H1 (cell line): ENCODE measurements at regions not wholly inside any gene's neighbourhood (a gene's known extent, or its start where the extent isn't known, plus 50 kb on each side); places are given as distances from the start of the nearest gene placed in this dataset.

Experiments used
- CTCF ChIA-PET: fragments of 300-600 bp; sonication (Branson Sonifier 250); formaldehyde crosslinking; loops from one replicate; lab custom pipeline; 2021; ENCODE audit not compliant: partially characterized antibody; lab: Charles Lee
- POLR2A ChIA-PET: fragments of 300-600 bp; sonication (Branson Sonifier 250); formaldehyde crosslinking; loops from one replicate; lab custom pipeline; 2021; ENCODE audit warnings: inconsistent platforms; ENCODE audit not compliant: partially characterized antibody; lab: Charles Lee
- DNase-seq, 2 experiments: peaks; one replicate each; pipeline versions ENCODE4 v3.0.0 to v3.0.0-alpha.2; 2010 to 2022; ENCODE audit warnings: low spot score in 2 of 2, low read depth in 1 of 2, mixed read lengths in 1 of 2
- FAIRE-seq: peaks from 2 replicates; lab custom pipeline; 2011; peaks lifted over from hg19 to GRCh38; lab: Jason Lieb, UNC
- H2AFZ ChIP-seq: 2 replicates; pipeline ENCODE4 v1.8.1; 2012; ENCODE audit warnings: low read length, inconsistent platforms
- H2AK5ac ChIP-seq: 2 replicates; pipeline ENCODE4 v1.6.1; 2013; ENCODE audit warnings: low read depth, low read length
- H2BK120ac ChIP-seq: replicated peaks from 2 replicates; pipeline ENCODE3; 2013; ENCODE audit warnings: low read depth, low read length, inconsistent platforms
- H2BK12ac ChIP-seq: 2 replicates; pipeline ENCODE4 v1.6.1; 2013; ENCODE audit warnings: low read depth, low read length
- H2BK15ac ChIP-seq: 2 replicates; pipeline ENCODE4 v1.6.1; 2013; ENCODE audit warnings: low read length
- H2BK20ac ChIP-seq: 2 replicates; pipeline ENCODE4 v1.6.1; 2013; ENCODE audit warnings: low read length
- H2BK5ac ChIP-seq: 2 replicates; pipeline ENCODE4 v1.6.1; 2013; ENCODE audit warnings: low read depth, low read length
- H3K14ac ChIP-seq: 2 replicates; pipeline ENCODE4 v1.6.1; 2013; ENCODE audit warnings: inconsistent platforms; ENCODE audit not compliant: insufficient read length
- H3K18ac ChIP-seq: 2 replicates; pipeline ENCODE4 v1.6.1; 2013; ENCODE audit warnings: low read length; ENCODE audit errors: extremely low read depth
- H3K23ac ChIP-seq: 2 replicates; pipeline ENCODE4 v1.6.1; 2013; ENCODE audit warnings: inconsistent platforms; ENCODE audit not compliant: insufficient read length
- H3K23me2 ChIP-seq: 2 replicates; pipeline ENCODE4 v1.6.1; 2013; ENCODE audit warnings: low read depth, low read length
- H3K27ac ChIP-seq: 2 replicates; pipeline ENCODE4 v1.6.1; 2011; ENCODE audit warnings: low read depth, low read length, inconsistent platforms
- H3K27me3 ChIP-seq, 4 experiments: replicated peaks in 1 of 4; 1 replicate in 1 of 4; 2 replicates in 3 of 4; pipeline versions ENCODE4 v1.6.1 to v1.8.1; 2011 to 2013; ENCODE audit warnings: low read length in 3 of 4, mild to moderate bottlenecking in 3 of 4, inconsistent platforms in 2 of 4, mixed read lengths in 2 of 4, moderate library complexity in 1 of 4; ENCODE audit not compliant: control insufficient read depth in 3 of 4, insufficient read depth in 3 of 4; ENCODE audit errors: extremely low read depth in 1 of 4
- H3K36me3 ChIP-seq, 4 experiments: 2 replicates each; pipeline versions ENCODE4 v1.6.1 to v1.8.1; 2011 to 2013; ENCODE audit warnings: mild to moderate bottlenecking in 4 of 4, low read length in 3 of 4, moderate library complexity in 2 of 4, control low read depth in 1 of 4, inconsistent platforms in 1 of 4; ENCODE audit not compliant: insufficient read depth in 4 of 4, control insufficient read depth in 2 of 4
- H3K4ac ChIP-seq: replicated peaks from 2 replicates; pipeline ENCODE3; 2013; ENCODE audit warnings: low read length, low read depth, mixed read lengths, inconsistent platforms; ENCODE audit not compliant: insufficient read length
- H3K4me1 ChIP-seq, 4 experiments: replicated peaks in 1 of 4; 1 replicate in 1 of 4; 2 replicates in 3 of 4; pipeline versions ENCODE4 v1.6.1 to v1.8.1; 2011 to 2013; ENCODE audit warnings: low read length in 3 of 4, inconsistent platforms in 2 of 4, mixed read lengths in 1 of 4; ENCODE audit not compliant: insufficient read depth in 4 of 4, control insufficient read depth in 3 of 4
- H3K4me2 ChIP-seq, 2 experiments: 2 replicates each; pipeline versions ENCODE4 v1.6.1 to v1.8.1; 2011 to 2013; ENCODE audit warnings: low read depth in 2 of 2, low read length in 2 of 2, control low read depth in 1 of 2, inconsistent platforms in 1 of 2, mild to moderate bottlenecking in 1 of 2; ENCODE audit not compliant: insufficient read depth in 1 of 2
- H3K4me3 ChIP-seq, 4 experiments: fragments of 200-600, 300-600 bp in 1 of 4; sonication (generic), shearing (Covaris generic), sonication (Bioruptor Twin) in 1 of 4; 2 replicates each; pipeline versions ENCODE4 v1.5.1 to v1.8.1; 2011 to 2016; ENCODE audit warnings: low read length in 4 of 4, low read depth in 3 of 4, control low read depth in 2 of 4, inconsistent platforms in 2 of 4, mild to moderate bottlenecking in 2 of 4, mixed read lengths in 1 of 4, moderate library complexity in 1 of 4; ENCODE audit not compliant: insufficient read depth in 2 of 4; ENCODE audit errors: extremely low read depth in 1 of 4
- H3K56ac ChIP-seq: replicated peaks from 2 replicates; pipeline ENCODE3; 2013; ENCODE audit warnings: low read depth, mild to moderate bottlenecking, mixed read lengths, low read length, inconsistent platforms; ENCODE audit not compliant: insufficient read length
- H3K79me1 ChIP-seq: 2 replicates; pipeline ENCODE4 v1.6.1; 2013; ENCODE audit warnings: low read depth, low read length, control low read depth
- H3K79me2 ChIP-seq, 2 experiments: 2 replicates each; pipeline versions ENCODE4 v1.6.1 to v1.8.1; 2012 to 2013; ENCODE audit warnings: low read length in 2 of 2, mild to moderate bottlenecking in 2 of 2, inconsistent platforms in 1 of 2; ENCODE audit not compliant: insufficient read depth in 2 of 2, control insufficient read depth in 1 of 2
- H3K9ac ChIP-seq, 4 experiments: replicated peaks in 1 of 4; 1 replicate in 1 of 4; 2 replicates in 3 of 4; pipeline versions ENCODE4 v1.6.1 to v1.8.1; 2011 to 2013; ENCODE audit warnings: low read depth in 3 of 4, low read length in 3 of 4, control low read depth in 2 of 4, mild to moderate bottlenecking in 2 of 4, moderate library complexity in 2 of 4, inconsistent platforms in 1 of 4; ENCODE audit errors: extremely low read depth in 1 of 4
- H3K9me3 ChIP-seq, 2 experiments: 2 replicates each; pipeline versions ENCODE4 v1.6.1 to v1.8.1; 2012 to 2013; ENCODE audit warnings: mild to moderate bottlenecking in 2 of 2, moderate library complexity in 2 of 2, control low read depth in 1 of 2, inconsistent platforms in 1 of 2, low read depth in 1 of 2, low read length in 1 of 2, mixed read lengths in 1 of 2; ENCODE audit not compliant: insufficient read depth in 2 of 2
- H4K20me1 ChIP-seq, 2 experiments: replicated peaks in 1 of 2; 2 replicates each; pipeline versions ENCODE3 to v1.8.1; 2011 to 2013; ENCODE audit warnings: inconsistent platforms in 2 of 2, low read length in 2 of 2, mild to moderate bottlenecking in 1 of 2; ENCODE audit not compliant: insufficient read depth in 2 of 2, control insufficient read depth in 1 of 2
- H4K5ac ChIP-seq: 2 replicates; pipeline ENCODE4 v1.6.1; 2013; ENCODE audit warnings: low read length, low read depth, mixed read lengths, inconsistent platforms; ENCODE audit not compliant: insufficient read length
- H4K8ac ChIP-seq: 2 replicates; pipeline ENCODE4 v1.8.0; 2013; ENCODE audit warnings: mild to moderate bottlenecking, moderate library complexity, low read length, inconsistent platforms; ENCODE audit not compliant: insufficient read depth; ENCODE audit errors: extremely low read depth
- H4K91ac ChIP-seq: replicated peaks from 2 replicates; pipeline ENCODE3; 2013; ENCODE audit warnings: low read length, mixed read lengths, inconsistent platforms; ENCODE audit not compliant: insufficient read length
- CBX5 ChIP-seq: fragments of 300-800, 300-1000 bp; sonication (generic); IDR thresholded peaks from 2 replicates; pipeline ENCODE4 v1.7.1; 2016; ENCODE audit warnings: antibody characterized with exemption, low read length, low read depth
- GTF2F1 ChIP-seq: IDR thresholded peaks from 2 replicates; pipeline ENCODE4 v1.6.1; 2012; ENCODE audit warnings: low read depth, low read length, improper control_type of control experiment, borderline replicate concordance
- HDAC2 ChIP-seq, 2 experiments: fragments of 300-600 bp in 1 of 2; sonication (generic) in 1 of 2; IDR thresholded peaks; 2 replicates each; pipeline ENCODE4 v1.6.1; 2011 to 2012; ENCODE audit warnings: low read depth in 2 of 2, low read length in 2 of 2, mild to moderate bottlenecking in 2 of 2, moderate library complexity in 2 of 2, borderline replicate concordance in 1 of 2, inconsistent platforms in 1 of 2
- HDAC6 ChIP-seq: IDR thresholded peaks from one replicate; pipeline ENCODE4 v1.7.1; 2012; ENCODE audit warnings: low read depth, mild to moderate bottlenecking, inconsistent platforms, low read length, moderate library complexity
- KDM5A ChIP-seq: fragments of 200-600 bp; IDR thresholded peaks from 2 replicates; pipeline ENCODE4 v1.7.1; 2012; ENCODE audit warnings: mild to moderate bottlenecking, low read length, inconsistent platforms, mixed read lengths
- PHF8 ChIP-seq: fragments of 200-600 bp; sonication (generic); conservative IDR thresholded peaks from 2 replicates; pipeline ENCODE4 v1.7.1; 2012; ENCODE audit warnings: low read depth, mild to moderate bottlenecking, inconsistent platforms, low read length, moderate library complexity
- SRF ChIP-seq: IDR thresholded peaks from 2 replicates; pipeline ENCODE4 v1.6.1; 2011; ENCODE audit warnings: mild to moderate bottlenecking, low read depth, low read length, moderate library complexity

- Histone ChIP-seq H3K79me2 (no peaks in the 10 kb centered on the region), H2AFZ (no peak overlapping the region), H4K8ac (no peak overlapping the region), H4K5ac (no peak overlapping the region), H3K79me1 (no peaks in the 10 kb centered on the region; the same call in 1 of the 2 replicates), H3K4ac (no peak overlapping the region), H2BK5ac (no peak overlapping the region), H3K23me2 (no peaks in the 10 kb centered on the region), H3K9ac (no peak overlapping the region), H3K4me2 (no peak overlapping the region), H3K14ac (no peak overlapping the region), H2AK5ac (no peak overlapping the region), H2BK12ac (no peak overlapping the region), H2BK15ac (no peak overlapping the region), H3K27ac (no peak overlapping the region), H2BK20ac (no peak overlapping the region), H2BK120ac (no peak overlapping the region), H3K23ac (no peak overlapping the region), H3K18ac (no peak overlapping the region), H4K91ac (no peak overlapping the region), H3K36me3 (no peaks in the 10 kb centered on the region), H3K4me3 (no peak overlapping the region), H3K27me3 (no peaks in the 10 kb centered on the region), H3K56ac (no peak overlapping the region), H3K4me1 (peaks cover 0 to 6% (median 0%) of the 10 kb centered on the region in 4 experiments; a peak in 2 of 7 replicates), H4K20me1 (no peaks in the 10 kb centered on the region), H3K9me3 (0 out of 4 replicates have a peak, but pooled peaks cover 0 to 4% of the 10 kb centered on the region in 2 experiments)
- ChIA-PET POLR2A (no interaction called here), CTCF (interaction anchor here (1.3 to 2.6 kb wide), 4 partner anchors 10 to 64 kb away, joined by 3 to 8 read pairs (median 4); no protein-coding TSS in a partner anchor)
- no peak for DNase-seq
- FAIRE-seq, result no peak
- TF ChIP-seq CBX5 (no peak), SRF (no peak), HDAC2 (IDR thresholded peaks at IDR 0.05; ENCODE audit: borderline replicate concordance in 1 of 2, low read depth in 2 of 2, low read length in 2 of 2) (no peak), GTF2F1 (no peak), PHF8 (no peak), HDAC6 (no peak), KDM5A (no peak)
These were observed 119.4 kb upstream of the RAB6C start for GRCh38 chr2:129860088-129860487.
